ENCODE measurements at regions not wholly inside any gene's neighbourhood (a gene's known extent, or its start where the extent isn't known, plus 50 kb on each side); places are given as distances from the start of the nearest gene placed in this dataset.

DNA sequence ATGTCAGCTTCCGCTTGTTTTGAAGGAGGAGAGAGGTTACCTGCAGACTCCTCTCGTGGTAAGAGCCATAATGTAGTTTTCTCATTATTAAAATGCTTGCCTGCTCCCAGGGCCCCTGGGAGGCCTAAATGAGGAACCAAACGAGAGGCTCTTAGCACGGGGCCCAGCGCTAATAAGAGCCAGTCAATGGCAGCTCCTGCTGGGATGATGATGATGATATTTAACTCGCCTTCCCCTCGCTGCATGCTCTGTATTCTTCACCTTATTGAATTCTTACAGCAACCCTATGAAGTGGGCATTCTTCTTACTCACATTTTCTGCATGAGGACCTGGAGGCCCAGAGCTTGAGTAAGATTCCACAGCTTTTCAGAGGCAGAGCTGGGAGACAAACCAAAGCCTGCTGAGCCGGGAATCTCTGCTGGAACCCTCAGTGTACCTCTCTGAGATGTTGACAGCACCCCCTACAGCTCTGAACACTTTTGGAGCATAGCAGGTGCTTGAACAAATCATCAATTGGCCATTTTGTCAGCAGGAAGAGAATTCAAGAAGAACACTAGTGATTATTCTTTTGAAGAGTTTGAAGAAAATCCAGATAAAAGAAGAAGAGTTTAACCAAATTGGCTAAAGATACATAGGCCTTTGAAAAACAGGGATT lies 93.1 kb upstream of the HABP2 start:
- TF ChIP-seq, protein P1, sequence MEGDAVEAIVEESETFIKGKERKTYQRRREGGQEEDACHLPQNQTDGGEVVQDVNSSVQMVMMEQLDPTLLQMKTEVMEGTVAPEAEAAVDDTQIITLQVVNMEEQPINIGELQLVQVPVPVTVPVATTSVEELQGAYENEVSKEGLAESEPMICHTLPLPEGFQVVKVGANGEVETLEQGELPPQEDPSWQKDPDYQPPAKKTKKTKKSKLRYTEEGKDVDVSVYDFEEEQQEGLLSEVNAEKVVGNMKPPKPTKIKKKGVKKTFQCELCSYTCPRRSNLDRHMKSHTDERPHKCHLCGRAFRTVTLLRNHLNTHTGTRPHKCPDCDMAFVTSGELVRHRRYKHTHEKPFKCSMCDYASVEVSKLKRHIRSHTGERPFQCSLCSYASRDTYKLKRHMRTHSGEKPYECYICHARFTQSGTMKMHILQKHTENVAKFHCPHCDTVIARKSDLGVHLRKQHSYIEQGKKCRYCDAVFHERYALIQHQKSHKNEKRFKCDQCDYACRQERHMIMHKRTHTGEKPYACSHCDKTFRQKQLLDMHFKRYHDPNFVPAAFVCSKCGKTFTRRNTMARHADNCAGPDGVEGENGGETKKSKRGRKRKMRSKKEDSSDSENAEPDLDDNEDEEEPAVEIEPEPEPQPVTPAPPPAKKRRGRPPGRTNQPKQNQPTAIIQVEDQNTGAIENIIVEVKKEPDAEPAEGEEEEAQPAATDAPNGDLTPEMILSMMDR (IDR thresholded peaks at IDR 0.05), result no peak
- no peaks in the 10 kb centered on the region for H3K36me3 Mint-ChIP-seq

DNA sequence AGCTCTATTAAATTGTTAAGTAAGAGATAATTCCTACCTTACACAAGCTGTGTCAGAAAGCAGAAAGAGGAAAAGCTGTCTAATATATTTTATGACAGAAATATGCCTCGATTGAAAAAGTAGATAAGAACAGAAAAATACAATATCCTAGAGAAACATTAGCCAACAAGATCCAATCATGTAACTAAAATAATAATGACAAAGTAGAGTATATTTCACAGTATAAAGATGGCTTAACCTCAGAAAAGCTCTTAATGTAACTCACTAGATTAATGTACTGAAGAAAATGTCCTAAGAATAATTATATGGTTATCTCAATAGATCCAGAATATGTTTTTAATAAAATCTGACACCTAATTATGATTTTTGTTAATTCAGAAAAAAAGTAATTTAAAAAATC lies 89.8 kb upstream of the HABP2 start:
- WGBS (ENCODE audit: insufficient coverage), result no CpG with 5 or more reads among the region's 1 CpG
- no peaks in the 10 kb centered on the region for H3K79me2 ChIP-seq (ENCODE audit: insufficient read depth, low read length)
- H3K27me3 ChIP-seq (ENCODE audit: control insufficient read depth in 2 of 2, insufficient read depth in 2 of 2, low read length in 2 of 2), result no peaks in the 10 kb centered on the region
- intact Hi-C loops (cut with micrococcal nuclease), result no loop called here
- TF ChIP-seq, protein P1 (IDR thresholded peaks at IDR 0.05), result no peak
- H2AFZ ChIP-seq (ENCODE audit: insufficient read depth, low read depth, low read length, poor library complexity, severe bottlenecking), result no peak overlapping the region
- no peak overlapping the region for H3K9ac ChIP-seq (ENCODE audit: insufficient read depth, low read length, poor library complexity, severe bottlenecking)
- no peak overlapping the region for H3K4me2 ChIP-seq (replicated peaks; ENCODE audit: extremely low read depth, low read length, poor library complexity, severe bottlenecking)
- H3K9me3 ChIP-seq (replicated peaks in 1 of 2; ENCODE audit: control insufficient read depth in 1 of 2, insufficient read depth in 1 of 2, low read length in 2 of 2), result peaks cover 0 to 12% of the 10 kb centered on the region in 2 donors
- Mint-ChIP-seq H3K27ac (no peak overlapping the region), H3K9me3 (peaks cover 6 to 15% (median 9%) of the 10 kb centered on the region in 7 donors), H3K4me3 (no peak overlapping the region), H3K27me3 (ENCODE audit: low read depth in 3 of 3) (peaks cover 0 to 7% (median 3%) of the 10 kb centered on the region in 3 donors), H3K4me1 (no peaks in the 10 kb centered on the region), H3K36me3 (no peaks in the 10 kb centered on the region)
- DNase-seq, result no peak
- H3K27ac ChIP-seq (ENCODE audit: low read depth in 1 of 2, low read length in 2 of 2), result no peak overlapping the region
- H4K20me1 ChIP-seq (ENCODE audit: insufficient read depth, low read length), result no peaks in the 10 kb centered on the region
- H3K4me1 ChIP-seq (ENCODE audit: control insufficient read depth in 1 of 2, insufficient read depth in 2 of 2, low read length in 2 of 2), result no peaks in the 10 kb centered on the region
- no peaks in the 10 kb centered on the region for H3K36me3 ChIP-seq (replicated peaks in 1 of 2; ENCODE audit: control insufficient read depth in 1 of 2, insufficient read depth in 2 of 2, low read length in 2 of 2)
- H3K4me3 ChIP-seq (replicated peaks in 1 of 3; ENCODE audit: low read depth in 2 of 3, low read length in 3 of 3), result no peak overlapping the region

More for the DNA sequence above, 93.1 kb upstream of the HABP2 start:
- Mint-ChIP-seq H3K4me3 (no peak overlapping the region), H3K9me3 (peaks cover 6 to 15% (median 8%) of the 10 kb centered on the region in 7 donors), H3K4me1 (no peaks in the 10 kb centered on the region), H3K27ac (no peak overlapping the region), H3K27me3 (ENCODE audit: low read depth in 3 of 3) (peaks cover 0 to 6% (median 3%) of the 10 kb centered on the region in 3 donors)
- Histone ChIP-seq H3K36me3 (replicated peaks in 1 of 2; ENCODE audit: control insufficient read depth in 1 of 2, insufficient read depth in 2 of 2, low read length in 2 of 2) (no peaks in the 10 kb centered on the region), H3K27ac (ENCODE audit: low read depth in 1 of 2, low read length in 2 of 2) (no peak overlapping the region), H3K79me2 (ENCODE audit: insufficient read depth, low read length) (no peaks in the 10 kb centered on the region), H4K20me1 (ENCODE audit: insufficient read depth, low read length) (no peaks in the 10 kb centered on the region), H3K4me3 (replicated peaks in 1 of 3; ENCODE audit: low read depth in 2 of 3, low read length in 3 of 3) (no peak overlapping the region), H3K4me1 (ENCODE audit: control insufficient read depth in 1 of 2, insufficient read depth in 2 of 2, low read length in 2 of 2) (no peaks in the 10 kb centered on the region), H3K9ac (ENCODE audit: insufficient read depth, low read length, poor library complexity, severe bottlenecking) (no peak overlapping the region), H2AFZ (ENCODE audit: insufficient read depth, low read depth, low read length, poor library complexity, severe bottlenecking) (no peak overlapping the region), H3K9me3 (replicated peaks in 1 of 2; ENCODE audit: control insufficient read depth in 1 of 2, insufficient read depth in 1 of 2, low read length in 2 of 2) (peaks cover 0 to 12% of the 10 kb centered on the region in 2 donors), H3K27me3 (ENCODE audit: control insufficient read depth in 2 of 2, insufficient read depth in 2 of 2, low read length in 2 of 2) (no peaks in the 10 kb centered on the region), H3K4me2 (replicated peaks; ENCODE audit: extremely low read depth, low read length, poor library complexity, severe bottlenecking) (no peak overlapping the region)
- DNase-seq, result no peak
- 73% methylated on average over 3 of the region's 8 CpGs for WGBS (ENCODE audit: insufficient coverage)
- intact Hi-C loops (cut with micrococcal nuclease), result no loop called here

Data from CD14-positive monocyte (primary cell).